Heart left ventricle (tissue), 13 donors: ENCODE measurements at regions not wholly inside any gene's neighbourhood (a gene's known extent, or its start where the extent isn't known, plus 50 kb on each side); places are given as distances from the start of the nearest gene placed in this dataset.

Experiments
- CTCF ChIP-seq, 12 donors: fragments of 200-600 bp; sonication (generic) in 4 of 12; IDR thresholded peaks; one replicate each; pipeline versions ENCODE4 v1.5.0 to v1.8.0; 2018 to 2022; ENCODE audit warnings: antibody characterized with exemption in 12 of 12, mild to moderate bottlenecking in 5 of 12
- POLR2A ChIP-seq, 2 donors: fragments of 450-650 bp; IDR thresholded peaks; one replicate each; pipeline ENCODE4 v1.6.1; 2017; ENCODE audit warnings: antibody characterized with exemption in 2 of 2, mild to moderate bottlenecking in 2 of 2, moderate library complexity in 2 of 2
- donor health status: ischemic (EF 13 %, LVEDD 7.1; RV severe dilation, severe dysfunction).
- donor health status: DM: no; HTN: yes; CAD: no.
- donor health status: DM: no; HTN: no; CAD: no.
- donor health status: ischemic (EF 25% LVEDD 6.9; RV normal size, moderate dysfunction).
- donor health status: ischemic (EF 25% LVEDD 5.7; RV mildly dilated, moderate dysfunction).
- donor health status: ischemic (EF 35%, LVEDD 5.7; RV mildly dilated, moderate dysfunction).
- donor health status: nonischemic (EF 11% LVEDD 7.7; RV severe dilation, severe dysfunction).
- donor health status: DM: yes; HTN: yes; CAD: no.
- donor health status: PGD.
- donor health status: ischemic (EF 29% LVEDD 5.4; RV normal size, mild dysfunction).
- donor health status: nonischemic (EF 23%, LVEDD 6.1; RV moderate dilation, normal function).

DNA sequence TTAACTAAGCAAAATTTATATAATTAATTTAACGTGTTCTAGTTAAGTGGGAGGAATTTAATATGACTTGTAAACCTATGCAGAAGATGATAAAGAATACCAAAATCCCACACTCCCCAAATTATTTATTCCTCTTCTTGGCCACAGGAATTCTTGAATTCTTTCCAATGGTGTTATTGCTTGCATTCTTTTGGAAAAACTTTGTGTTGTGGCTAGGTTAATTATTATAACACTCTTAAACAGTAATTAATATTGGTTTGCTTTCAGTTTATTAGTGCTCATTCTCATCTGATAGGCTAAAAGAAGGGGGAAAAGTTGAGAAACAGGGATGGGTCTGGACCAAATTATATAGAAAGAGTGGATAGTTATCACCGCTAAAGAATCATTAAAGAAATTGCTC, 141.5 kb upstream of the PABPC4L start:
- TF ChIP-seq CTCF (IDR thresholded peaks at IDR 0.05), result no peak
- TF ChIP-seq POLR2A (IDR thresholded peaks at IDR 0.05), result no peak
